GM12891 (cell line): ENCODE measurements at regions not wholly inside any gene's neighbourhood (a gene's known extent, or its start where the extent isn't known, plus 50 kb on each side); places are given as distances from the start of the nearest gene placed in this dataset.

Source experiments
- DNase-seq: peaks from one replicate; pipeline ENCODE4 v3.0.0; 2011; ENCODE audit warnings: low spot score; ENCODE audit not compliant: insufficient read length
- FAIRE-seq: peaks from 2 replicates; lab custom pipeline; 2011; peaks lifted over from hg19 to GRCh38; lab: Jason Lieb, UNC
- PAX5 ChIP-seq: IDR thresholded peaks from 2 replicates; pipeline ENCODE4 v1.6.1; 2011; ENCODE audit warnings: low read length, moderate library complexity, mild to moderate bottlenecking; ENCODE audit not compliant: insufficient read depth, severe bottlenecking
- POLR2A ChIP-seq: IDR thresholded peaks from 2 replicates; pipeline ENCODE4 v1.6.1; 2011; ENCODE audit warnings: low read depth, low read length, control low read depth
- POLR2AphosphoS5 ChIP-seq: IDR thresholded peaks from 2 replicates; pipeline ENCODE4 v1.6.1; 2011; ENCODE audit warnings: low read depth, low read length, control low read depth
- POU2F2 ChIP-seq: IDR thresholded peaks from 2 replicates; pipeline ENCODE4 v1.6.1; 2011; ENCODE audit warnings: low read depth, mild to moderate bottlenecking, control low read depth, low read length, moderate library complexity
- SPI1 ChIP-seq: IDR thresholded peaks from 2 replicates; pipeline ENCODE4 v1.6.1; 2011; ENCODE audit warnings: low read depth, low read length, control low read depth
- TAF1 ChIP-seq: IDR thresholded peaks from 2 replicates; pipeline ENCODE4 v1.6.1; 2011; ENCODE audit warnings: low read depth, low read length, control low read depth

DNA sequence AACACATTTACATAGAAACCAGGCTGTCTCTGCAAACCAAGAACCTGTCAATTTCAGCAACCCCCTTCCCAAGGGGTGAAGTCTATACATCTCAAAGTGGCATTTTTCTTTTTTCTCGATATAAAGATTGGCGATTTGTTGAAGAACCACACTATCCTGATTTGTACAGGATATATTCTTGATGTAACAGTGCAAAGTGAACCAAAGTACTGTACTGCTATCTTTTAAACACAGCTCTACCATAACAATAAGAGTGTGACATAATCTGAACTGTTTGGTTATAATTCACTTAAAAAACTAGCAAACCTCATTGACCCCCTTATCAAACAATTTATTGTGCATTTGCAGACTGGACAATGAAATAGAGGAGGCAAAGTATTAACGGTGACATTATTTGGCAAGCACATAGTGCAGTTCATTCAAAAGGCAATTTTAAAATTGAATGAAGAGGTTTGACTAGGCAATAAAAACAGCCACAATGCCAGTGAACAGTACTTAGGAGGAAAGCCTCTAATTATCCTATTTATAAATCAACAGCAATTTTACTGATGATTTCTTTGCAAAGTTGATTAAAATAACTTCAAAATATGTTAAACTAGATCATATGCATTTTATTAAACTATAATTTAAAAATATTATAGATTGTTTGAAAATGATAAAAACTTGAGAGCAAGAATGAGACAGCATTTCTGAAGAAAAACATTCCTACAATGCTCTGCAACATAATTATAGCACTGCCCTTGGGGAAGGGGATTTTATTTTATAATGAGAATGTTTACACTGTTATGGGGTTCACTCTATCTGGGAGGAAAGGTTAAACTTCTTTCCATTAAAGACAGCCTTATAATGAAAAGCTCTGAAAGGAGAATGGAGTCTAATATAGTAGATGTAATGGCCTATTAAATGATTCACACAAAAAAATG, 440.9 kb downstream of the ZEB2 start:
- DNase-seq: no peak
- FAIRE-seq: no peak
- TF ChIP-seq PAX5: no peak
- no peak for TF ChIP-seq TAF1
- TF ChIP-seq SPI1: no peak
- no peak for TF ChIP-seq POU2F2
- no peak for TF ChIP-seq POLR2A
- TF ChIP-seq POLR2AphosphoS5: no peak

DNA sequence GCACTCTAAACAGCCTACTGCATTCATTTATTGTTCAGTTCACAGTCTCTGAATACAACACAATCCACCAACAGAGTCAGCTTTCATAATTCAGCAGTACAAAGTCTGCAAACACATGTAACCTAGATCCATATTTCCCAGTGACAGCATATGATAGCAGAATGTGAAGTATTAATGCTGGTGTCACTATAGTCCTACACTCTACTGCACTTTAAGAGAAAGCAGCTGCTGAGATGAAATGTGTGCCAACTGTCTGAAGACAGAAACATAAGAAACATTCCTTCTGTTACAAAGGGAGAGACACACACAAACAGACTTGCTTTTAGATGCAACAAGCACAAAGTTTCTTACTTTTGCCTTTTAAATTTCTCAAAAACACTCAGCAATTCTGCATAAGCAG, 441.8 kb downstream of the ZEB2 start:
- FAIRE-seq (no peak), DNase-seq (no peak)
- no peak for TF ChIP-seq POU2F2
- TF ChIP-seq TAF1: no peak
- no peak for TF ChIP-seq POLR2A
- TF ChIP-seq SPI1: no peak

DNA sequence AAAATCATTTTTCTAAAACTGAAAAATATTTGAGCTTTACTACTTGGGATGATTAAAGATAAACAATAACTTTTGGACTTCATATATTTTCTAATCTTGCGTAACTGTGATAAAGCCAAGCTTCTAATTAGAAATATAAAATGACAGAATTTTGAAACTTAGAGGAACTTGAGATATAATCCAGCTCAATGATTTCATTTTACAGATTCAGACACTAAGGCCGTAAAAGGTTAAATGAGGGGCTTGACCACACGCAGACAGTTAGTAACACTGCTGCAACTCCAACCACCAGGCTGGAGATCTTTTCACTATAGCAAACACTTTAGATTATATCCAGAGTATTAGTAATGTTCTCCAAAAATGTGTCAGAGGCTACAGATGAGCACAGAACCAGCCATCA, 445.5 kb downstream of the ZEB2 start:
- FAIRE-seq (no peak), DNase-seq (no peak)
- TF ChIP-seq PAX5 (no peak), POU2F2 (no peak), SPI1 (no peak), POLR2A (no peak), POLR2AphosphoS5 (no peak), TAF1 (no peak)

DNA sequence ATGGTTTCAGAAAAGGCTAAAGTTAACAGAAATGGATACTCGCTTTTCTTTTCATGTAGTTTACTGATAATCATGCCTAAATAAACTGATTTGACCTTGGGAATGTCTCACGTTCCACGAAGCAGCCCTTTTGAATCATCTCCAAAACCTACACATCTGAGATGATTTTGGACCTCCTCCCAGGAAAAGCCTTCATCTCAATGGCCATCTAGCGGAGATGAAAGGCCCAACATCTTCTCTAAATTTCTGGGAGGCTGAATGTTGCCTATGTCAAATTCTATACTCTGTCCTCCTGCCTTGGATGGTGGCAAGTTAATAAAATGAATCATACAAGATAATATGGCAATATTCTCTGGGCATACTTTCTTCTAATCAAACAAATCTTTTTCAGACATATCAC, 448.5 kb downstream of the ZEB2 start:
- FAIRE-seq (no peak), DNase-seq (no peak)
- TF ChIP-seq SPI1: no peak
- no peak for TF ChIP-seq POLR2AphosphoS5
- TF ChIP-seq POLR2A: no peak
- no peak for TF ChIP-seq POU2F2
- TF ChIP-seq TAF1: no peak
- no peak for TF ChIP-seq PAX5

DNA sequence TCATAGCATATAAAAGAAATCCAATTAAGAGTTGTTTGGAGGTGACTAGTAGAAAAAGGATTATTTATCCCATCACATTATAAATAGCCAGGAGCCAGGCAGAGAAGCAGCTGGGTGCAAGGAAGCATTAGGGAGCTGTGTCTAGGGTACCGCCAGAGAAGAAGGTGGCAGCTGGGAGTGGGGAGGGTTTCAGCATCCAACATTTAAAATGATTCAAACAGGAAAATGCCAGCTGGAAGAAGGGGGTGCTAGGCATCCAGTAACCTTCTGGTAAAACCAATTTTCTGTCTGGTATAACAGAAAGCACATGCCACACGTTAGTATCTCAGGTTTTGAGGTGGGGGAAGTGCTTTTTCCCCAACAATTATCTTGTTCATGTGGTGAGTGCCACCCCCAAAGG, 452.4 kb downstream of the ZEB2 start:
- FAIRE-seq (no peak), DNase-seq (no peak)
- no peak for TF ChIP-seq POLR2A
- TF ChIP-seq PAX5: no peak
- no peak for TF ChIP-seq TAF1
- TF ChIP-seq POLR2AphosphoS5: no peak
- TF ChIP-seq POU2F2: no peak
- no peak for TF ChIP-seq SPI1

DNA sequence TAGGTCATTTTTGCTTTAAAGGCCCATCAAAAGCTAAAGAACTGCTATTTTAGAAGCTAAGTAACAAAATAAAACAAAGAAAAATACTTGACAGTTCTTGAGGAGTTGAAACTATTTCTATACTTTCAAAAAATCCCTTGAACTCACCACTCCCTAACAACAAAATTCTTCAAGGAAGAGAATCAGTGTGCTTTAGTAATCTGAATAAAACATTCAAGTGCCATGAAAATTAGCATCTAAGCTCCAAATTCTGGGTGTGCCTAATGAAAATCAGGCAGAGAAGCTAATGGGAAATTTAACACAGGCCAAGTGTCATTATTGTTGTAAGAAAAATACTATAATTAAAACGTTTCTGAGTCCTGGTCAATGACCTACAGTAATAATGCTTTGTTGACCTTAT, 456.3 kb downstream of the ZEB2 start:
- FAIRE-seq (no peak), DNase-seq (no peak)
- TF ChIP-seq POU2F2: no peak
- TF ChIP-seq SPI1: no peak
- no peak for TF ChIP-seq POLR2AphosphoS5
- no peak for TF ChIP-seq TAF1
- TF ChIP-seq PAX5: no peak
- no peak for TF ChIP-seq POLR2A

DNA sequence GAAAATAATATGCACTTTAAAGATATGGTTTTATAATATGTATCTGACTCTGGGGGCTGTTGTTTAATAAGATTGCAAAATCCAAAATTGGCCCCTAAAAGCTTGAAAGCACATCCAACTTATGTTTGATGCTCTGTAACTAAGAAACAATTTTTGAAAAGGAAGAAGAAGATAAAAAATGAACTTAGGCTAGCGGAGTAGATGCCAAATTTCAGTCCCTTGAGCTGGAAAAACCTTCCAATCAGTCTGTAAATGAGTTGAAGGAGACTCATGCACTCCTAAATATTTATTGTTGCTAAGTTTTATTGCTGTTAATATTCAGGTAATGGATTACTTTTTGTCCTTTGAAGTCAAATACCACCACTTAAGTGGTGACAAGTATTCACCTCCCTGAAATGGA, 465.0 kb downstream of the ZEB2 start:
- no peak for TF ChIP-seq POLR2AphosphoS5
- FAIRE-seq (no peak), DNase-seq (no peak)

DNA sequence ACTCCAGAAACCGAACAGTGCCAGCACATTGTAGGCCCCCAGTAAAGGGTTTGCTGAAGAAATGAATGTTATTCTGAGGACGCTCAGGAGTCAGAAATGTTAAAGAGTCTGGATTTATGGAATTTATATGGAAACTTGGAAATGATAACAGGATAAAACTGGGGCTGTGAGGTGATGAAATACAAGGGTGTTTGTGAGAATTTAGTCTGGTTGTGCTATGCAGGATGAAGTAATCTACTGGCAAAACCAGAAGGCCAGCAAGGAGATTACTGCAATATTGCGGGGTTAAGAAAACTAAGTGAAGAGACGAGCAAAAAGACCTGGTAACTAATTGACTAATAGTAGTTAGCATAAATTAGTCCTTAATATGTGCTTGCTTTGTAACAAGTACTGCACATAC, 467.8 kb downstream of the ZEB2 start:
- no peak for TF ChIP-seq POU2F2
- no peak for TF ChIP-seq PAX5
- no peak for TF ChIP-seq POLR2AphosphoS5
- no peak for TF ChIP-seq TAF1
- no peak for TF ChIP-seq POLR2A
- FAIRE-seq (no peak), DNase-seq (no peak)

DNA sequence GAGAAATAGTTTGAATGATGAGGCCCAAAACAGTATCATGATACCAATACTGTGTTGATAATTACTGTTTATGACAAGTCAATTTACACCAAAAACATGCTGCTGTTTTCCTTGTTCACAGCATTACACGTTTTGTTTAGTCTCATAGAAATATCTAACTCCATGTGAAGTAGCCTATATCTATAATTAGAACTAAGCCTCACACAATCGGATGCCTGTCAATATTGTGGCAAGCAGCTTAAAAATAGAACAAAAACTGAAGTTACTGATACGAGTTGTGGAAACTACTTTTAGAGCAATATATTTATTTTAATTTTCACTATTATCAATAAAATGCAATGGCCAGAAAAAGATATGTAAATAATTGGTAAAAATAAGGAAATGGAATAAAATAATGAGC, 470.8 kb downstream of the ZEB2 start:
- DNase-seq (no peak), FAIRE-seq (peak; percentile 13)
- TF ChIP-seq PAX5 (no peak), TAF1 (no peak), POU2F2 (no peak), SPI1 (no peak), POLR2AphosphoS5 (no peak), POLR2A (no peak)

DNA sequence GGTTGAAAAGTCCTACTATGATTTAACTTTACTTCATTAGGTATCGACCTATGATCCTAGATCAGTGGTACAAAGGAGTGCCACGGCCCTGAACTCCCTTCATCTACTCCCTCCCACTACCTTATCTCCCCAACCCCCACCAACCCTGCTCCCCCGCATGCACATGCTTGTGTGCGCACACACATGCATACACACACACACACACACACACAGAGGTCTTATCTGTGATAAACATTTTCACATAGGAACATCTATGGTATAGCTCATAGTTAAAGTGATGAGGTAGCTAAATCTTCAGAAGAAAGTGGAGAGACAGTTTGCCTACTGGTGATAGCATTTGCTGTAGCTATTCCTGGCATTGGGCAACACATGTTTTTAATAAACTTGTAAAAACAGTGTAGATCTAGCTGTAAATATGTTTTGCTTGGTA, 471.3 kb downstream of the ZEB2 start:
- peak; percentile 60 for FAIRE-seq
- DNase-seq: no peak
- TF ChIP-seq SPI1 (no peak), PAX5 (no peak), POLR2A (no peak), POLR2AphosphoS5 (no peak), POU2F2 (no peak), TAF1 (no peak)
